Breast epithelium (tissue), 4 donors: ENCODE measurements at regions not wholly inside any gene's neighbourhood (a gene's known extent, or its start where the extent isn't known, plus 50 kb on each side); places are given as distances from the start of the nearest gene placed in this dataset.

Experiments
- DNase-seq, 2 donors: peaks; one replicate each; pipeline ENCODE4 v3.0.0-alpha.2; 2019; ENCODE audit warnings: low spot score in 2 of 2
- H3K27ac ChIP-seq, 2 donors: fragments of 200-600 bp; sonication (generic) in 1 of 2; one replicate each; pipeline ENCODE4 v1.5.1; 2016 to 2019; ENCODE audit warnings: mild to moderate bottlenecking in 1 of 2
- H3K27me3 ChIP-seq, 2 donors: fragments of 200-600 bp; sonication (generic) in 1 of 2; one replicate each; pipeline versions ENCODE4 v1.5.1 to v1.6.0; 2017 to 2019; ENCODE audit warnings: control low read depth in 1 of 2, mild to moderate bottlenecking in 1 of 2
- H3K36me3 ChIP-seq: fragments of 200-600 bp; one replicate; pipeline ENCODE4 v1.5.1; 2019
- H3K4me1 ChIP-seq, 2 donors: fragments of 200-600 bp; sonication (generic); one replicate each; pipeline ENCODE4 v1.5.1; 2016 to 2019; ENCODE audit warnings: control low read depth in 1 of 2
- H3K4me3 ChIP-seq, 3 donors: fragments of 200-600 bp; sonication (generic); 1 replicate in 2 of 3; 2 replicates in 1 of 3; pipeline ENCODE4 v1.5.1; 2016 to 2019; ENCODE audit warnings: mild to moderate bottlenecking in 3 of 3, moderate library complexity in 2 of 3
- H3K9me3 ChIP-seq, 2 donors: fragments of 200-600 bp; sonication (generic) in 1 of 2; one replicate each; pipeline ENCODE4 v1.5.1; 2016 to 2019; ENCODE audit warnings: control low read depth in 1 of 2
- POLR2A ChIP-seq: fragments of 450-650 bp; IDR thresholded peaks from one replicate; pipeline ENCODE4 v1.6.1; 2016; ENCODE audit warnings: antibody characterized with exemption, mild to moderate bottlenecking, moderate library complexity
- POLR2AphosphoS5 ChIP-seq, 3 donors: sonication (generic); formaldehyde crosslinking; IDR thresholded peaks; one replicate each; pipeline ENCODE4 v1.6.1; 2017; ENCODE audit warnings: antibody characterized with exemption in 3 of 3
- intact Hi-C: fragments of 100-400 bp; cut with DNase I; formaldehyde crosslinking; loops from one replicate; pipeline ENCODE4 v1.15.1; 2023; ENCODE audit warnings: low total_unique reads
- TF ChIP-seq, protein P1 (sequence below), 3 donors: fragments of 450-650 bp; IDR thresholded peaks; one replicate each; pipeline ENCODE4 v1.5.1; 2016 to 2017; ENCODE audit warnings: antibody characterized with exemption in 3 of 3, mild to moderate bottlenecking in 3 of 3, moderate library complexity in 3 of 3

DNA sequence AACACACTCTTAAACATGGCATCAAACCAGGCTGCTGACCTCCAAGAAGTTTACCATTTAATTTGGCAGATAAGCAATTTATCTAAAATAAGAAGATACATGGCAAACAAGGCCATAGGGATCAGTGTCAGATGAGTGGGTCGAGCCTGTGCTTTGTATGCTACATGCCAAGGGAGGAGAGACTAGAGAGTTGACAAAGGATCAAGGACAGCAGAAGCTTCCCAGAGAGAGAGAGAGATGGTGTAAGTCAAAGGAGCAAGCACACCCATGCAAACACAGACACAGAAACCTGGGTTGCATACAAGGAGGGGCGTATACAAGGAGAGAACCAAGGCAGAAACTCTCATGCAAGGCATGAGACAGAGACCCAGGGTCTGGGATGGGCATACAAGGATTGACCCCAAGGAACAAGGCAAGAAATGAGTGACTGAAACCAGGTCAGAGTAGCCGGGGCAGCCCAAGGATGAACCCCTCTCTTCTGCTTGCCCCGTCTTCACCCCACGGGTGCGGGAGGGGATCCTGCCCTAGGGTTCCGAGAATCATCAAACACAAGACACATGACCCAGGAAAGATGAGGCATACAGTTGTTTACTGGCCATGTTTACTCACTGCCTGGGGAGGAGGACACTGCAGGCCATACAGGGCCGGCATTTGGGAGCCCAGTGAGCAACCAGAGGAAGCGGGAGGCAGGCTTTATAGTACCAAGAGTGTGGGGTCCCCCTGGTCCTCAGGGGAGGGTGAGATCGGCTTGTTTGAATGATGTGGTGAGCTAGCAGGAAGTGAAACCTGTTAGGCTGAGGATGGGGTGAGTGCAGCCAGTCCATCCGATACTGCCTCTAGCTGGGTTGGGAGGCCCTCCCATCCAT, 529.2 kb upstream of the ID2 start:
- Histone ChIP-seq H3K27me3 (no peaks in the 10 kb centered on the region), H3K9me3 (no peaks in the 10 kb centered on the region), H3K36me3 (no peaks in the 10 kb centered on the region), H3K27ac (no peak overlapping the region), H3K4me3 (no peak overlapping the region), H3K4me1 (no peaks in the 10 kb centered on the region)
- no peak for DNase-seq
- intact Hi-C loops = no loop called here
- TF ChIP-seq, protein P1, sequence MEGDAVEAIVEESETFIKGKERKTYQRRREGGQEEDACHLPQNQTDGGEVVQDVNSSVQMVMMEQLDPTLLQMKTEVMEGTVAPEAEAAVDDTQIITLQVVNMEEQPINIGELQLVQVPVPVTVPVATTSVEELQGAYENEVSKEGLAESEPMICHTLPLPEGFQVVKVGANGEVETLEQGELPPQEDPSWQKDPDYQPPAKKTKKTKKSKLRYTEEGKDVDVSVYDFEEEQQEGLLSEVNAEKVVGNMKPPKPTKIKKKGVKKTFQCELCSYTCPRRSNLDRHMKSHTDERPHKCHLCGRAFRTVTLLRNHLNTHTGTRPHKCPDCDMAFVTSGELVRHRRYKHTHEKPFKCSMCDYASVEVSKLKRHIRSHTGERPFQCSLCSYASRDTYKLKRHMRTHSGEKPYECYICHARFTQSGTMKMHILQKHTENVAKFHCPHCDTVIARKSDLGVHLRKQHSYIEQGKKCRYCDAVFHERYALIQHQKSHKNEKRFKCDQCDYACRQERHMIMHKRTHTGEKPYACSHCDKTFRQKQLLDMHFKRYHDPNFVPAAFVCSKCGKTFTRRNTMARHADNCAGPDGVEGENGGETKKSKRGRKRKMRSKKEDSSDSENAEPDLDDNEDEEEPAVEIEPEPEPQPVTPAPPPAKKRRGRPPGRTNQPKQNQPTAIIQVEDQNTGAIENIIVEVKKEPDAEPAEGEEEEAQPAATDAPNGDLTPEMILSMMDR (IDR thresholded peaks at IDR 0.05) = no peak
- TF ChIP-seq POLR2A (no peak), POLR2AphosphoS5 (IDR thresholded peaks at IDR 0.05) (no peak)

DNA sequence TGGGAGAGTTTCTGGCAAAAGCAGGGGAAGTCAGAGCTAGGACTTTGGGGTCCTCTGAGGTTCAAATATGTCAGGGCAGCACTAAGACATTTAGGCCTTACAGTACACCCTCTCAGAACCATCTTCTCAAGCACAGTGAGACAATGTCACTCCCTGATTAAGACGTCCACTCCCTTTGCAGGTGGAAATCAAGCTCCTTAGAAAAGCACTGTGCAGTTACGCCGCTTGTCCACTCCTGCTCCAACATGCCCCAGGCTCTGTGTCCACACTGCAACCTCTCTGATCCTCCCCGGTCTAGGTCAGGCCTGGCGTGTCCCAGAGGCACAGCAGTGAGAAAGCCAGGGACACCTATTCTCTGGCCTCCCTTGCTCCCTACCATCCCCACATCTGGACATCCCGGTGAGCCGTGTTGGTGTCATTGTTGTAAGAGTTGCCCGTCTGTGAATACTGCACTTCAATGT, 528.6 kb upstream of the ID2 start:
- TF ChIP-seq, protein P1 (IDR thresholded peaks at IDR 0.05) = no peak
- TF ChIP-seq POLR2AphosphoS5 (IDR thresholded peaks at IDR 0.05) = no peak
- no peak for TF ChIP-seq POLR2A
- H3K4me1 ChIP-seq = no peaks in the 10 kb centered on the region
- no peaks in the 10 kb centered on the region for H3K36me3 ChIP-seq
- no peak overlapping the region for H3K27ac ChIP-seq
- no peaks in the 10 kb centered on the region for H3K9me3 ChIP-seq
- no peak overlapping the region for H3K4me3 ChIP-seq
- no peaks in the 10 kb centered on the region for H3K27me3 ChIP-seq
- intact Hi-C loops = no loop called here
- no peak for DNase-seq

DNA sequence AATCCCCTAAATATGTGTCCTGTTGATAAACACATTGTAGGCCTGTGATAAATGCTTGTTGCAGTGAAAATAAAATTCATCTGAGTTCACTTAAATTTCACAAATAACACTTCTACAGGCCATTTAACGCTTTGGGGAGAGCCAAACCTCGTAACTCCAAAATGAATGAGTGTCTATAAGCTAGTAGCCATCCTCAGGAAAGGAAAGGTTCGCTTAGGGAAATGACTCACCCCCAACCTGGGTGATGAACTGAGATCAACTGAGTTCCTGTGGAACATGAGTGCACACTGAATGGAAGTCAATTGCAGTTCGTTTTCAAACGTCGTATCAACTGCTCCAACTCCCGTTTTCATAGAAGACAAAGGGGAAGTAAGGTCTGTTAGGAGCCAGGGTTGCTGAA, 527.6 kb upstream of the ID2 start:
- no peak for TF ChIP-seq POLR2A
- no peak for TF ChIP-seq POLR2AphosphoS5 (IDR thresholded peaks at IDR 0.05)
- TF ChIP-seq, protein P1 (IDR thresholded peaks at IDR 0.05) = no peak
- no peak overlapping the region for H3K4me3 ChIP-seq
- H3K9me3 ChIP-seq = no peaks in the 10 kb centered on the region
- no peaks in the 10 kb centered on the region for H3K36me3 ChIP-seq
- H3K27me3 ChIP-seq = no peaks in the 10 kb centered on the region
- no peaks in the 10 kb centered on the region for H3K4me1 ChIP-seq
- DNase-seq = no peak
- intact Hi-C loops = no loop called here
- H3K27ac ChIP-seq = no peak overlapping the region

DNA sequence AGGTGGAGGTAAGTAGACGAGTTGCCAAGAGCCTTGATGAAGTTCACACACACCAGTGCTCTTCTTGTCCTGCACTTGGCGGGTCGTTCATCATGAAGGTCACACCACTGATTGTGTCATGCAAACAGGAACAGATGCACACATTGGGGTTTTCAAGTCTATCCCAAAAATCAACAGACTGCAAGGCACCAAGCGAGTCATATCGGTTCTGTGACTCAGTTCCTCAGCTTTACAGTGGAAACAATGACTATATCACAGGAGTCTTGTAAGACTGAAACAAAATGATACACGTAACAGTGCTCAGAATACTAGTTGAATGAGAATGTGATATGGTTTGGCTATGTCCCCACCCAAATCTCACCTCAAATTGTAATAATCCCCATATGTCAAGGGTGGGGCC, 526.9 kb upstream of the ID2 start:
- intact Hi-C loops = no loop called here
- Histone ChIP-seq H3K27me3 (no peaks in the 10 kb centered on the region), H3K27ac (no peak overlapping the region), H3K4me1 (no peaks in the 10 kb centered on the region), H3K36me3 (no peaks in the 10 kb centered on the region), H3K9me3 (no peaks in the 10 kb centered on the region), H3K4me3 (no peak overlapping the region)
- DNase-seq = no peak
- TF ChIP-seq, protein P1 (IDR thresholded peaks at IDR 0.05) = no peak
- no peak for TF ChIP-seq POLR2A
- no peak for TF ChIP-seq POLR2AphosphoS5 (IDR thresholded peaks at IDR 0.05)

DNA sequence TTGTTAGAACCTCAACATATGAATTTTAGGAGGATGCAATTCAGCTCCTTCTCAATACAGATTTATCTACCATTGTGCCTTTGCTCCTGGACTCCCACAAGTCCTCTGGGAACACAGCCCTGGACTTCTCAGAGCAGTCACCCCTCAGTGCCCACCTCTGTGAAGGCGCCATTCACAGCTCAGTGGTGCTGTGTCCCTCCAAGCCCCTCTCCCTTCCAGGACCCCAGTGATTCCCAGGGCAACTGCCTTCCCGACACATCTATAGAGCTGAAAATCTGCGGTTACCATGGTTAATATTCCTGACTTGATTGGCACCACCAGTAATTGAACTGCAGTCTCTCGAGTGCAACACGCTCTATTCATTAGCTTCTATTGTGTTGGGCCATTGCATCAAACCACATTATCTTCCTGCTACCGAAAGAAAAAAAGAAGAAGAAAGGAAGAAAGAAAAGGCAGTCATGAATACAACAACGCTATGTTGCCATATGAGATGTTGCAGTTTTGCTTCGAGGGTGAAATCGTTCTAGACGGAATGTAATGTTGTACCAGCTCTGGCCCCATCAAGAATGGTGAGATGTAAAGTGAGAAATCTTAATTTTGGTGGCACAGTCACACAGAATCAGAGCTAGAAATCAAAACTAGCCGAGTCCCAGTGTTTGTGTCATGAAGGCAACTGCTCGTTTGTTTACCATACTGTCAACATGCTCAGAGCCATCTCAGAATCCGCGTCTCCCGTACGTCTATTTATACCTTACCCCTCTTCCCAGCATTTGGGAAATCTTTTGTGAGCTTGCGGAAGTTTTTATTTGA, 524.0 kb upstream of the ID2 start:
- Histone ChIP-seq H3K27me3 (no peaks in the 10 kb centered on the region), H3K36me3 (no peaks in the 10 kb centered on the region), H3K9me3 (no peaks in the 10 kb centered on the region), H3K4me1 (no peaks in the 10 kb centered on the region), H3K27ac (no peak overlapping the region), H3K4me3 (no peak overlapping the region)
- no peak for DNase-seq
- intact Hi-C loops = no loop called here
- TF ChIP-seq, protein P1 (IDR thresholded peaks at IDR 0.05) = no peak
- no peak for TF ChIP-seq POLR2A
